Esophagus squamous epithelium (tissue), 4 donors: ENCODE measurements at regions not wholly inside any gene's neighbourhood (a gene's known extent, or its start where the extent isn't known, plus 50 kb on each side); places are given as distances from the start of the nearest gene placed in this dataset.

Source experiments
- CTCF ChIP-seq, 6 experiments: fragments of 450-650 bp in 4 of 6; fragments of 200-600 bp in 2 of 6; sonication (generic) in 2 of 6; IDR thresholded peaks; one replicate each; pipeline ENCODE4 v1.5.1; 2016 to 2019; ENCODE audit warnings: antibody characterized with exemption in 6 of 6, mild to moderate bottlenecking in 4 of 6, moderate library complexity in 4 of 6
- POLR2A ChIP-seq, 4 donors: fragments of 450-650 bp; IDR thresholded peaks; one replicate each; pipeline ENCODE4 v1.6.1; 2017; ENCODE audit warnings: antibody characterized with exemption in 4 of 4, mild to moderate bottlenecking in 4 of 4, moderate library complexity in 3 of 4

- TF ChIP-seq CTCF (IDR thresholded peaks at IDR 0.05) (no peak), POLR2A (IDR thresholded peaks at IDR 0.05) (no peak)
Observed at GRCh38 chr3:109920749-109921148, 583.4 kb upstream of the DPPA4 start.
